ENCODE measurements at regions not wholly inside any gene's neighbourhood (a gene's known extent, or its start where the extent isn't known, plus 50 kb on each side); places are given as distances from the start of the nearest gene placed in this dataset.

DNA sequence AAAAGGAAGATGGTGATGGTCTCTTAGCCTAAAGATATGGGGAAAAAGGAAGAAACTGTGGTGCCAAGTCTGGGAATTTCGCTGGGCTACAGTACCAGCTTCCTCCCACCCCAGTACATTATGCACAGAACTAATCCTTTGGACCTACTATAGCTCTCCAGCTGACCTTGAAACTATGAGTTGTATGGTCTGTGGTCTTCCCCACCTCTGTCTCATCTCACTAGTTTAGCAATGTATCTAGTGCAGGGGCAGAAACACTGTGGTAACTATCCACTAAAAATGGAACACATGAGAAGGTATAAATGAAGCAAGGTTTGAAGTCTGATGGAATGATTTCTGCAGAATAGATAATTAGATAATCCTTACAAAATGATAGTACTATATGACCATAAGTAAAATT, 190.4 kb upstream of the CCDC150 start:
- TF ChIP-seq, protein P1, sequence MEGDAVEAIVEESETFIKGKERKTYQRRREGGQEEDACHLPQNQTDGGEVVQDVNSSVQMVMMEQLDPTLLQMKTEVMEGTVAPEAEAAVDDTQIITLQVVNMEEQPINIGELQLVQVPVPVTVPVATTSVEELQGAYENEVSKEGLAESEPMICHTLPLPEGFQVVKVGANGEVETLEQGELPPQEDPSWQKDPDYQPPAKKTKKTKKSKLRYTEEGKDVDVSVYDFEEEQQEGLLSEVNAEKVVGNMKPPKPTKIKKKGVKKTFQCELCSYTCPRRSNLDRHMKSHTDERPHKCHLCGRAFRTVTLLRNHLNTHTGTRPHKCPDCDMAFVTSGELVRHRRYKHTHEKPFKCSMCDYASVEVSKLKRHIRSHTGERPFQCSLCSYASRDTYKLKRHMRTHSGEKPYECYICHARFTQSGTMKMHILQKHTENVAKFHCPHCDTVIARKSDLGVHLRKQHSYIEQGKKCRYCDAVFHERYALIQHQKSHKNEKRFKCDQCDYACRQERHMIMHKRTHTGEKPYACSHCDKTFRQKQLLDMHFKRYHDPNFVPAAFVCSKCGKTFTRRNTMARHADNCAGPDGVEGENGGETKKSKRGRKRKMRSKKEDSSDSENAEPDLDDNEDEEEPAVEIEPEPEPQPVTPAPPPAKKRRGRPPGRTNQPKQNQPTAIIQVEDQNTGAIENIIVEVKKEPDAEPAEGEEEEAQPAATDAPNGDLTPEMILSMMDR (conservative IDR thresholded peaks at IDR 0.05 in 1 of 2, IDR thresholded peaks at IDR 0.05 in 1 of 2; ENCODE audit: low read depth in 1 of 2, low read length in 2 of 2), result no peak
- no peak for TF ChIP-seq EZH2 (IDR thresholded peaks at IDR 0.05; ENCODE audit: low read length, missing control alignments)
